GM18499 (cell line): ENCODE measurements at regions not wholly inside any gene's neighbourhood (a gene's known extent, or its start where the extent isn't known, plus 50 kb on each side); places are given as distances from the start of the nearest gene placed in this dataset.
A peak's percentile ranks its signal among the peaks of the same experiment; 100 is the strongest.
"Not testable (repeated sequence)": the region's sequence is repeated elsewhere in the genome, so short reads cannot be mapped to it uniquely, and the experiment has no call there.

Experiments used
- ATAC-seq: cut with Tn5 transposase; IDR thresholded peaks from one replicate; pipeline ENCODE4 v1.9.1; 2021; ENCODE audit warnings: moderate number of reproducible peaks; ENCODE audit not compliant: insufficient read depth, unreplicated experiment

DNA sequence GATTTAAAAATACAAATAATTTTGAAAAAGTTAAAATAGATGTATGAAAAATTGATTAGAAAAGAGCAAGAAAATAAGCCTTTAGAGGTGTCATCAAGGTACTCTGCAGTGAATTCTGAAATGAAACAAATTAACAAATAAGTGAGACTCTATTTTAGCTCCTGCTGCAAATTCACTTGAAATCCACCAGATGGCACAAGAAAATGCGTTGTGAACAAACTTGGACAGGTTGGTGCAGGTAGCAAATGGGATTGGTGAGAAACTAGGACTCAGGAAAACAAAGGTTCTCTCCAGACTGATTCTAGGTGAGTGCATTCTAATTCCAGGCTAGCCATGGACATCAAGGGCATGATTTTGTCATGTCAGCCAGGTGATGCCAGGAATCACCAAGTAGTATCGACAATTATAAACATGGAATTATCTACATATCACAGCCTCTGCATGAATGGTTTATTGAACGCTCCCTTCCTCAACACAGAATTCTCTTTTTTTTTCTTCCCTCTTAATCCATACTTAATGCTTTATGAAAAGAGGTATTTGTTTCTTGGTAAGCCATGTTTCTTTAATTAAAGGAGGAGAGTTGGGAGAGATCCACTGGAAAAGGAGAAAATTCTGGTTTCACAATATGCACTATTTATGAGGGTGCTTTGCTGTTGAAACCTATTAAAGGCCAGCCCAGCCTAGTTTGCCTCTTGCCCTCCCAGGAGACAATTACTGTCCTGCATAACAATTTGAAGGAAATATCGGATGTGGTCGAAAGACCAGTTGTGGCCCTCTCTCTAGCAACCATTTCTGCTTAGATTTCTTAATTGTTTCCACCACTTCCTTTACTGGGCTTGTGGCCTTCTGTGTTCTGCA is 118.1 kb downstream of the ZNF365 start:
- ATAC-seq, result no peak

DNA sequence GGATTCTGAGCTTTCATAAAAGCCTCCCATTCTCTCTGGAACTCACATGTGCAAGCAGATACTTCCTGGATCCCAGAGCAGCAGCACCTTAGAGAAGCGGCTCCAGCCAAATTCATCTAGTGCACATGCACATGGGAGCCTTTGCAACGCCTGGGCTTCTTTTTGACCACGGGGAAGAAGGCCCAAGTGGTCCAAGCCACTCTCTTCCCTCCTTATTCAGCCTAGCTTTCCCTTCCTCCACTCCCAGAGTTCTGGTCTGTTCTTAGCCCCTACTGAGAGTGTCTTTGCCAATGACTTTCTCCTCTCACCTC is 118.7 kb downstream of the ZNF365 start:
- ATAC-seq, result no peak

DNA sequence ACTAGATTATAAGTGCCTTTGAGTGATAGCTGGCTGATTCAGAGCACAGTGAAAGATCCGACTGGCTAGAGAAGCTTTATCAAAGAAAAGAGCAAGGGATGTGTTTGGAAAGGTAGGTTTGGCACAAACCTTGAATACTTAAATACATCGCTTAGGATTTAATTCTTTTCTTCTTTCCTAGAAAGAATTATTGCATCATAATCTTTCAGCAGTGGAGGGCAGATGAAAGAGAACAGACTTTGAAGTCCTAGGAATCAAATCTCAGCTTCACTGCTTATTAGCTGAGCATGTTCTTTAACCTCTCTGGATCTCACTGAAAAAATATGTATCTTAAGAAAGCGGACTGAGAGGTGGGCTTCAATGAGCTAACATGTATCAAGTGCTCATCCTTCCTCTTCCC is 122.8 kb downstream of the ZNF365 start:
- ATAC-seq, result no peak

DNA sequence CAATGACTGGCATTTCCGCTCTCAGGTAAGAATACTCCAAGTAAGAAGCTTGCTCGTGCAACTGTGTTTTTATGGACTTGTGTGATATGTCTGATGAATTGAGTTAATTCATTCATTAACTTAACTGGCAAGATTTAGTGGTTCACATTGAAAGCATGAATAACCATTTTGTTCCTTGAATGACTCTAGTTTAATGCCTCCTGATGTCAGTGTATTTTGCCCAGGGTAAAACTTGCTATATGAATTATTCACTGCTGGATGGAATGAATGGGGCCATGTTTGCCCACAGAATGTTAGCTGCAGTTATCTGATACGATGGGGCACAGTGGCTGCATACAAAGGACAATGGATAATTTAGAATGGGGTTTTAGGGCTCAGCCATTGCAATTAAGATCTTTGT is 124.1 kb downstream of the ZNF365 start:
- no peak for ATAC-seq

DNA sequence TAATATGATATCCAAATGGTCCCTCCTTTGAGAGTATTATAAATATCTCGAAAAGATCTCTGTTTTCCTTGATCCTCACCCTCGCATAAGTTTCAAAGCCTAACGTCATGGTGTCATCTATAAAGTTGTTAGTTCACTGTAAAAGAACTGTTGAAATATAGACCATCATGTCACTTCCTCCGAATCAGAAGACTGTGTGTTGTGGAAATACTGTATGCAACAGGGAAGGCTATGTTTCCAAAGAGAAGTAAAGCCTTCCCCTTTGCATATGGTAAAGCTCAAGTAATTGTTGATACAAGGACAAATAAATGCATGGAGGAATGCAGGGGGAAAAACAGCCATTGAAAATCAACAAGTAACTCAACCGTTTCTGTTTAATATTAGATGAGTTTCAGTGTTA is 125.9 kb downstream of the ZNF365 start:
- ATAC-seq, result not testable (repeated sequence)

DNA sequence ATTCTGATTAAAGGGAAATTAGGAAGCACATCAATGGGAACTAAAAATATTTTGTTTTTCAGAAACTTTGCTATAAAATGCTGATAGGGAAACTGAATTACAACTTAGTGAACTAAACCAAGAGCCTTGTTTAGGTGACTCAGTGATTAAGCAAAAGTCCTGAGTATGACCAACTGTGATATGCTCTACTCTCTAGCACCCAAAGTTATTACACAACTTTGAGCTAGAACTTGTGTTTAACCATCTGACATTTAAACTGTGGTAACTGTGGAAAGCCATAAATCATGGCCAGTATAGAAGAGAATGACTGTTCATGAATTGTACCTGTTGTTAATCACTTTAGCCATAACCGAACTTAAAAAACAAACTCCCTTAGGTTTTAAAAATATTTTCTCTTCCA is 127.4 kb downstream of the ZNF365 start:
- ATAC-seq, result no peak

DNA sequence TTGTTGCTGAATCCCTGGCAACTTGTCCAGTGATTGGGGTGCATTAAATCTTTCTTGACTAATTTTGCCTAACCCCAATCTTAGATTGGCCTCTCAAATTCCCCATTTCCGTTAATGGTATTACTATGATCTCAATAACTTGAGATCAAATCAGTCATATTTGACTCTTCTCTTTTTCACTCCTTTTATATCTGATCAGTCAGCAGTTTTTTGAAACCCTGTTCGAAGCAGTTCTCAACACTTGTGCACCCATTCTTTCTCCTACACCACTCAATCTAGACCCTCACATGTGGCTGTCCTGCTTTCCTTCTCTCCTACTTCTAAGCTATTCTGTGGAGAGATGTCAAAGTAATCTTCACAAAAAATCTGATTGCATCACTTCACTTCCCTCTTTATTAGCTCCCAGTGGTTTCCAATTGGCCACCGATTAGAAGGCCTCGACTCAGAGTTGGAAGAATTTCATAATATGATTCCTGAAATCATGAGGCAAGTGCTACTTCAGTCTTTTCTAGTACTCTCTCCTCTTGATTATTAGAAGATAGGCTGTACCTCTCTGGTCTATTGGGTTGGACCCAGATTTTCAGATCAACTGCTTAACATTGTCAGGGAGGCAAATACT is 128.9 kb downstream of the ZNF365 start:
- no peak for ATAC-seq

DNA sequence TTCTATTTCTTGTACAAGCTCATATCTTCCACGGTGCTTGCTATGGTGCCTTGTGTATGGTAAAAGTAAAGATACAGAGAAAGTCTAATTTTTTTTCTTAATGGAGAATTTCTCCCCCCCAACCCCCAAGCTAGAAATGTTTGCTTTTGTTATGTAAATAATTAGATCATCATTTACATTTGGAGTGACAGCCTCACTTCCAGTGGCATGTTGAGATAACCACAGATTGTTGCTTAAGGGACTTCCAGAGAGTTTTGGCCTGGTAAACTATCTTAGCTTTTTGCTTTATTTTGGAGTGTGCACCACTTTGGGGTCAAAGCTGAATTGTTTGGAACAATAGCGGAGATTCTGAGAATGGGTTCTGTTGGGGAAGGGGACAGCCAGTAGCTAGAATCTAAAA is 129.7 kb downstream of the ZNF365 start:
- no peak for ATAC-seq

DNA sequence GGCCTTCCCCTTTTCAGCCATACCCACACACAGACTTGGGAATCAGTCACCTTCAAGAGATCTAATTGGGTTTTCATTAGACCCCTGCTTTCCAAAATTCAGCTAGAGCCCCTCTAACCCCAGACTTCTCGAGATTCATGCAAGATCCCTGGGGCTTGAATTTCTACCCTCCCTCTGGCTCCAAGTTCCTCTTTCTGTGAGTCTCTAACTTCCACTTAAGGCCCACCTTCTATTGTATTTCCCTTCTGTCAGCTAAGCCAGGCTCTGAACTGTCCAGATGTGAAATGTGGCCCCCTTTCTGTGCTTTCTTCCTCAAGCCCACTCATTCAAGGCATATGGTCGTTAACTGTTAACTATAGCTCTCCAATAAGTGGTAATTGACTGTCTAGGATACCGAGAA is 132.2 kb downstream of the ZNF365 start:
- ATAC-seq, result no peak

DNA sequence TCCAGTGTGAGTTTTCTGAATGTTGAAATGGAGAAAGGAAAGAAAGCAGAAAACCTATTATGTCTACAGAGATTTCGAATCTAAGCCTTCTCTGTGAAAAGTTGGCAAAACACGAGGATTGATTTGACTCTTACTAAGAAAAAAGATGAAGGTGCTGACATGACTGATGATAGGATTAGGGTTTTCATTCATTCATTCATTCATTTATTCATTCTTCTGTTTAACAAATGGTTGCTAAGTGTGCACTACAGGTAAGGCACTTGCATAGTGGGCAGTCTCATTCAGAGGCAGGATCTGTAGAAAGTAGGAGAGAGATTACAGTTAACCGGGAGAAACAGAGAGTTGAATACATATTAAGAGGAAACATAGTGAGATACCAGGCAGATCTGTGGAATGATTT is 137.1 kb downstream of the ZNF365 start:
- ATAC-seq, result peak; percentile 15

DNA sequence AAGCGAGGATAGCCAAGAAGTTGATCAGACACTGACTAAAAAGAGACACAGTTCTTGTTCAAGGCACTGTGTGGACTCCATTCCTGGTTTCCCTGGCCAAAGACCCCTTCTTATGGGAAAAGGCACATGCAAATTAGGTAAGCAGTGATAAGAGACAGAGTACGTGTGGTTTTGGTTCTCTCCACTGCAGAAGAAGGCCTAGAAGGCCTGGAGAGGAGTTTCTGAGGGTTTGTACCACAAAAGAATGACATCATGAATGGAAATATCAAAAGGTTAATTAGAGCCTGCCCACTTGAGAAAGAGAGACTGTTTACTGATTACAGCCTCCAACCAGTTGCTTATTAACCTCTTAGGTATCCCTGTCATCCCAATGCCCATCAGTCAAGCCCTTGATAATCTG is 137.5 kb downstream of the ZNF365 start:
- ATAC-seq, result peak; percentile 94

DNA sequence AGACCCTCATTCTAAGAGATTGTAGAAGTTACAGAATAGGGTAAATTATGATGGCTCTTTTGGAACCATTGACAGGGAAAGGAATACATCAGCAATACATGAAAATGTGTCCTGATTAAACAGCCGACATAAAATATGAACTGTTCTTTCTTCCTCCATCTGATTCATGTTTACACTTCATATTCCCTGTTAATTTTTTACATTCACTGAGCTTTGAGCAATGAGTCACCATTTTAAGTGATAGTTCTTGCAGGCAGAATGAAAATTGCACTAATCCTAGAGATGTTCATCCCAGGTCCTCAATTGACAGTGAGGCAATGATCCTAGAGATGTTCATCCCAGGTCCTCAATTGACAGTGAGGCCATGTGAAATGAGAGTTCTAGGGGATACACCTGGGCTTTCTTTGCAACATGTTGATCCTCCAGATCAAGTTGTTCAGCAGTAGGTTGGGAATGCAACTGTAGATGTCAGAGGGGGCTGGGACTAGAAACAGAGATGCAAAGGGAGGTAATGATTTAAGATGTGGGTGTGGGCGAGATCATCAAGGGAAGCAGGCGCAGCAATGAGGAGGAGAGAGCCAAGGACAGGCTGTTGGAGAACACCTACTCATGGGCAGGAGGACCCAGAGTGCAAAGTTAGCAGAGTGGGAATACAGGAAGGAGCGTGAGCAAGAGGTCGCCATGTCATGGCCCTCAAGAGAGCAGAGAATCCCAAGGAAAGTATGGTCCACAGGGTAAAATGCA is 138.7 kb downstream of the ZNF365 start:
- ATAC-seq, result no peak

DNA sequence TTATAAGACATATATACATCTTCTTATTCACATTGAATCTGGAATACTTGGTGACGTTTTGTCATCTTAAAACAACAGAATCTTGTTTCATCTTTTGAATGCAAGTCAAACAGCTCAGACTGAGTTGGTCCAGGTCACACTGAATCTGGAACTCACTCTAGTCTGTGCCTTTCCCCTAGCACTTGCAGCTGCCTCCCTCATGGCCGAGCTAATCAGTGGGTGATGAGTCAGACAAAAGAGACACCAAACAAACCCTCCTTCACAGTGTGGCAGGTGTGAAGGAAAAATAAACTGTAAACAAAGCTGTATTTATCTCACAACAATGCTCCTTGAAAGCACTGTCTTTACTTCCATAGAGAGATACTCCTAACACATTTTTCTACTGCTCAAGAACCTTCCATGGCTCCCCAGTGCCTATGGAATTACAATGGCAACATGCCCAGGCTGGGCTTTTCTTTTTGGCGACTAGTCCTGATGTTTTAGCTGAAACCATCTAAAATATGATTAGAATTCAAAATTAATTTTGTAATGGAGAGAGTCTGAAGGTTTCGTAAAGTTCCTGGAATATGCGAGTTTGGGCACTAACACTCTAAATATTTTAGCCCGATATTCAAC is 140.0 kb downstream of the ZNF365 start:
- ATAC-seq, result no peak

DNA sequence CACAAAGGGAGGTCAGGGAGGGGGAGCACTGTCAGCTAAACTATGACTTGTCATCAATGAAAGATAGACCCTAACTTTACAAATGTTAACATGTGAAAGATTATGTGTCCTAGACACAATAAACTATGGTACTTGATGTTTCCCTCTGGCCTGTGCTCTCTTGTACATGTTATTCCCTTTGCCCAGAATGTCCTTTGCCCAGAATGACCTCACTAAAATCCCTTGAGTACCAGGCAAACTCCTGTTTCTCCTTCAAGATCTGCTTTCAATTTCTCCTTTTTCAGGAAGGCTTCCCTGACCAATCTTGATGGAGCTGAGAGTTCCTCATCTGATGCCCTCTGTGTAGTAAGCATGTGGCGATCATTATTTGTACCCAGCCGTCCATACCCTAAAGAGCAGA is 143.1 kb downstream of the ZNF365 start:
- no peak for ATAC-seq

DNA sequence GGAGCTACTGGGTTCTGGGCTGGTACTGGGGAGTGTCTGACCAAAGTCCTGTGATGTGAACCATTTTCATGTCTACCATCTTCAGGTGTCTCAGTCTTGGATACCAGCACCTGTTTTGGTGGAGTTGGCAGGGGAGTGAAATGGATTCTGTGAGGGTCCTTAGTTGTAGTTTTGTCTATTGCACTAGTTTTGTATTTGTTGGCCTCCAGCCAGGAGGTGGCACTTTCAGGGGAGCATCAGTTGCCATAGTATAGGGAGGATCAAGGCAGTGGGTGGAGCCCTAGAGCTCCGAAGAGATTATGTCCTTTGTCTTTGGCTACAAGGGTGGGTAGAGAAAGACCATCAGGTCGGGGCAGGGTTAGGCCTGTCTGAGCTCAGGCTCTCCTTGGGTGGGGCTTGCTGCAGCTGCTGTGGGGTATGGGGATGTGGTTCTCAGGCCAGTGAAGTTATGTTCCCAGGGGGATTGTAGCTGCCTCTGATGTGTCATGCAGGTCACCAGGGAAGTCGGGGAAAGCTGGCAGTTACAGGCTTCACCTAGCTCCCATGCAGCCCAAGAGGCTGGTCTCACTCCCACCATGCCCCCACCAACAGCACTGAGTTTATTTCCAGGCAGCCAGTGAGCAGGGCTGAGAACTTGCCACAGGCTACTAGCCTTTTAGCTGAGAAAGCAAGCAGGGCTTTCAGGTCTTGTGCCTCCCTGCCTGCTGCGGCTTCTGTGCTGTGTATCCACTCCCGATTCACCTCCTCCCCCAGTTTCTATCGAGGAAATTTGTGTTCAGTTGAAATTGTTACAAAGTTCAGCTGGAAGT is 153.1 kb downstream of the ZNF365 start:
- ATAC-seq, result no peak

DNA sequence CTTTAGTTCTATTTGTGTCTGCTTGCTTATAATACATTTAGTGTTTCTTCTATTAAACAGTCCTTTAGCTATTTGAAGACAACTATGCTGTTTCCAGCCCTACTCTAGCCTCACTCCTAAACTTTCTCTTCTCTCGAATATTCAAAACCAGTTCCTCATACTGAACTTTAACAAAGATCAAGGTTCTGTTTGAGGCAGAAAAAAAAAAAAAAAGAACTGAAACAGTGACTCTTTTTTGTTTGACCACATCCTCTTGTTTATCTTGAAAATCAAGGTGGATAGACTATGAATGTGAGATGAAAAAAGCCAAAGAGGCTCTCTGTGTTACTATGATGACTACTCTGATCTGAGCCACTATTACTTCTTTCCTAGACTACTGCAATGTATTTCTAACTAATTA is 154.3 kb downstream of the ZNF365 start:
- peak; percentile 94 for ATAC-seq

DNA sequence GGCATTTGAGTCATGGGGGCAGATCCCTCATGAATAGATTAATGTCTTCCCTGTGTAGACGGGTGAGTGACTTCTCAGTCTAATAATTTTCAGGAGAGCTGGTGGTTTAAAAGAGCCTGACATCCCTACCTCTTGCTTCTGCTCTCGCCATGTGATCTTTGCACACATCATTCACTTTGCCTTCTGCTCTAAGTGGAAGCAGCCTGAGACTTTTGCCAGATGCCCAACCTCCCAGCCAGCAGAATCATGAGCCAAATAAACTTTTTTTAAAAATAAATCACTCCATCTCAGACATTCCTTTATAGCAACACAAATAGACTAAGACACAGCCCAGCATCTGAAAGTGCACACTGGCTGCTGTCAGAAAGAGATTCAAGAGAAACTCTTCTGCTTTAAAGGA is 155.2 kb downstream of the ZNF365 start:
- no peak for ATAC-seq

DNA sequence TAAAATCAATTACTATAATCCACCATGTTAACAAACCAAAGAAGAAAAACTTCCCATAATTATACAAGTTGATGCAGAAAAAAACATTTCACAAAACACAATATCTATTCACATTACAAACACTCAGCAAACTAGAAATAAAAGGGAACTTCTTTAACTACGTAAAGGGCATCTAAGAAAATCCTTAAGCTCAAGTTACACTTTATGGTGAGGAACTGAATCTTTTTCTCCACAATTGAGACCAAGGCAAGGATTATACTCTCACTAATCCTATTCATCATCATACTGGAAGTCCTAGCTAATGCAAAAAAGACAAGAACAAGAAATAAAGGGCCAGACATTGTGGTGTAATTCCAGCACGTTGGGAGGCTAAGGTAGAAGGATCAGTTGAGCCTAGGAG is 159.9 kb downstream of the ZNF365 start:
- no peak for ATAC-seq

DNA sequence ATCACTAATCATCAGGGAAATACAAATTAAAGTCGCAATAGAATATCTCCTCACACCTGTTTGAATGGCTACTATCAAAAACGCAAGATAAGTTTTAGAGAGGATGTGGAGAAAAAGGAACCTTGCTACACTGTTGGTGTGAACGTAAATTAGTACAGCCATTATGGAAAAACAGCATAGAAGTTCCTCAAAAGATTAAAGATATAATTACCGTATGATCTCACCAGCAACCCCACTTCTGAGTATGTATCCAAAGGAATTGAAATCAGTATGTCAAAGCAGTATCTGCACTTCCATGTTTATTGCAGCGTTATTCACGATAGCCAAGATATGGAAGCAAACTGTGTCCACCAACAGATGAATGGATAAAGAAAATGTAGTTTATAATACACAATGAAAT is 164.4 kb downstream of the ZNF365 start:
- ATAC-seq, result no peak

DNA sequence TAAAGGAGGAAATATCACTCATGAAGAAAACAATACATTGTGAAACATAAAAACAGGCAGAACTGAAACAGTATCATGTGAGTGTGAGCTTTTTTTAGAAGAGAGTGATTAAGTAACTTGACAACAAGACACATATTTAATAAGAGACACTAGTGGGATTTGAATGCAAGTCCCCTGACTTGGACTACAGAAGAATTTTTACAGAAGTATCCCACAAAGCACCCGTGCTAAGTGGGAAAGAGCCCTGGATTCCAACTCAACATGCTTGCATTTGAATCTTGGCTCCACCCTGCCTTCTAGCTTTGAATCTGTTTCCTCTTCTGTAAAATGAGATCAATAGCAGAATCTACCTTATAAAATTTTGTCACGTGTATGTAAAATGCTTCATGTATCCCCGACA is 166.2 kb downstream of the ZNF365 start:
- ATAC-seq, result no peak
